IPS-20b (cell line): ENCODE measurements at regions not wholly inside any gene's neighbourhood (a gene's known extent, or its start where the extent isn't known, plus 50 kb on each side); places are given as distances from the start of the nearest gene placed in this dataset.
"Not testable (repeated sequence)": the region's sequence is repeated elsewhere in the genome, so short reads cannot be mapped to it uniquely, and the experiment has no call there.

Experiments used
- H3K27ac ChIP-seq: one replicate; pipeline ENCODE4 v1.5.1; 2013; ENCODE audit warnings: low read length
- H3K27me3 ChIP-seq: 2 replicates; pipeline ENCODE4 v1.6.1; 2013; ENCODE audit warnings: mild to moderate bottlenecking, low read length, inconsistent platforms; ENCODE audit not compliant: insufficient read depth
- H3K36me3 ChIP-seq: 2 replicates; pipeline ENCODE4 v1.6.1; 2013; ENCODE audit warnings: low read depth, mild to moderate bottlenecking, inconsistent platforms, low read length, moderate library complexity; ENCODE audit not compliant: insufficient read depth
- H3K4me1 ChIP-seq: 2 replicates; pipeline ENCODE4 v1.6.1; 2013; ENCODE audit warnings: mild to moderate bottlenecking, control low read depth, inconsistent platforms, low read length, moderate library complexity; ENCODE audit not compliant: insufficient read depth
- H3K4me3 ChIP-seq: 2 replicates; pipeline ENCODE4 v1.5.1; 2013; ENCODE audit warnings: mild to moderate bottlenecking, low read length, inconsistent platforms
- H3K9ac ChIP-seq: 2 replicates; pipeline ENCODE4 v1.6.1; 2013; ENCODE audit warnings: low read depth, mild to moderate bottlenecking, inconsistent platforms, low read length, moderate library complexity
- H3K9me3 ChIP-seq: 2 replicates; pipeline ENCODE4 v1.6.1; 2013; ENCODE audit warnings: mild to moderate bottlenecking, low read depth, low read length, inconsistent platforms; ENCODE audit not compliant: insufficient read depth

- not testable (repeated sequence) for H3K27ac ChIP-seq, H3K9me3 ChIP-seq, H3K4me1 ChIP-seq, H3K36me3 ChIP-seq, H3K9ac ChIP-seq, H3K4me3 ChIP-seq, H3K27me3 ChIP-seq
Observed at GRCh38 chr18:71294201-71294600, 1005.4 kb downstream of the SOCS6 start.

DNA sequence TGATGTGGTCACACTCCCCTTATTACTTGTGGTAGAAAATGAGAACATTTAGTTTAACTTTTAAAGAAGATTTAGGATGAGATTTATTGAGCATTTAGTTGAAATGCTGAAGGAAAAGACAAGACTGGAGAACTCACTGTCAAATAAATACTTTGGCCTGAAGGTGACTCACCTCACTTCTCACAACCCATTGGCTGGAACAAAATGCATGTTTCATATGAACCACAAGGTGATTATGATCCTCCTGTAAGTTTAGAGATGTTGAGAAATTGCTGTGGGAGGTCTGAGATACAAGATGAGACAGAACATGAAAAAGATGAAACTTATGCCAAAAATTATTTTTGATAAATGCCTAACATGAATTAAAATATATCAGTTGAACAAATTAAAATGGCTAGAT, 1004.5 kb downstream of the SOCS6 start:
- H3K9me3 ChIP-seq: no peaks in the 10 kb centered on the region
- H3K36me3 ChIP-seq: no peaks in the 10 kb centered on the region
- H3K4me1 ChIP-seq: no peaks in the 10 kb centered on the region
- H3K9ac ChIP-seq: no peak overlapping the region
- no peak overlapping the region for H3K27ac ChIP-seq
- no peak overlapping the region for H3K4me3 ChIP-seq
- H3K27me3 ChIP-seq: peaks cover 6% of the 10 kb centered on the region; the same call in 1 of the 2 replicates

DNA sequence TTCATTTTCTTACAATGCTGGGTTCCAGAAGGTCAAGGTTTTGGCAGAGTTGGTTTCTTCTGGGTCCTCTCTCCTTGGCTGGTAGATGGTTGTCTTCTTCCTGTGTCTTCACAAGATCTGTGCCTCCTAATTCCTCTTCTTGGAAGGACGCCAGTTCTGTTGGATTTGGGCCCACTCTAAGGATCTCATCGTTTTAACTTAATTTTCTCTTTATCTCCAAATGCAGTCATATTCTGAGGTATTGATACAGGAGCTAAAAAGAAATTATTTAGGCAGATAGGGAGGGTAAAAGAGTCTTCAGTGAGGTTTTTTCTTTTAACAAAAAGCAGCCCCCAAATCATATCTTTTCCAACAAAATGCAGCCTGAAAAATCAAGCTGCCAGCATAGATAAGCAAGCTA, 998.4 kb downstream of the SOCS6 start:
- peaks cover 8% of the 10 kb centered on the region for H3K4me1 ChIP-seq
- H3K27me3 ChIP-seq: no peaks in the 10 kb centered on the region
- no peaks in the 10 kb centered on the region for H3K9me3 ChIP-seq
- H3K9ac ChIP-seq: no peak overlapping the region
- no peaks in the 10 kb centered on the region for H3K36me3 ChIP-seq
- H3K27ac ChIP-seq: no peak overlapping the region
- H3K4me3 ChIP-seq: no peak overlapping the region

DNA sequence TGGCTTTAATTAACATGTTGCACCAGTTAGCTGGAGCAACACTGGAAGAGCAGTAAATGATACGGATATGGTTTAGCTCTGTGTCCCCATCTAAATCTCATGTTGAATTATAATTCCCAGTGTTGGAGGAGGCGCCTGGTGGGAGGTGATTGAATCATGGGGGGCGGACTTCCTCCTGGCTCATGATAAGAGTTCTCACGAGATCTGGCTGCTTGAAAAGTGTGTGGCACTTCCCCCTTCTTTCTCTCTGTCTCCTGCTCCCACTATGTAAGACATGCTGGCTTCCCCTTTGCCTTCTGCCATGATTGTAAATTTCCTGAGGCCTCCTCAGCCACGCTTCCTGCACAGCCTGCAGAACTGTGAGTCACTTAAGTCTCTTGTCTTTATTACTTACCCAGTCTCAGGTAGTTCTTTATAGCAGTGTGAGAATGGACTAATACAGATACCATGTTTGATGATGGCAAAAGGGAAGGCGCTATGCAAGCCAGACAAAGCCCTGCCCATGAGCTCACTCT, 963.6 kb downstream of the SOCS6 start:
- H3K27me3 ChIP-seq: no peaks in the 10 kb centered on the region
- H3K36me3 ChIP-seq: no peaks in the 10 kb centered on the region
- H3K9me3 ChIP-seq: no peaks in the 10 kb centered on the region
- H3K27ac ChIP-seq: no peak overlapping the region
- no peak overlapping the region for H3K4me3 ChIP-seq
- H3K9ac ChIP-seq: no peak overlapping the region
- H3K4me1 ChIP-seq: no peaks in the 10 kb centered on the region

GRCh38 chr18:71250191-71250590, 961.3 kb downstream of the SOCS6 start:
- Histone ChIP-seq H3K9ac (no peak overlapping the region), H3K4me1 (no peaks in the 10 kb centered on the region), H3K27ac (no peak overlapping the region), H3K9me3 (no peaks in the 10 kb centered on the region), H3K4me3 (no peak overlapping the region), H3K36me3 (no peaks in the 10 kb centered on the region), H3K27me3 (no peaks in the 10 kb centered on the region)

DNA sequence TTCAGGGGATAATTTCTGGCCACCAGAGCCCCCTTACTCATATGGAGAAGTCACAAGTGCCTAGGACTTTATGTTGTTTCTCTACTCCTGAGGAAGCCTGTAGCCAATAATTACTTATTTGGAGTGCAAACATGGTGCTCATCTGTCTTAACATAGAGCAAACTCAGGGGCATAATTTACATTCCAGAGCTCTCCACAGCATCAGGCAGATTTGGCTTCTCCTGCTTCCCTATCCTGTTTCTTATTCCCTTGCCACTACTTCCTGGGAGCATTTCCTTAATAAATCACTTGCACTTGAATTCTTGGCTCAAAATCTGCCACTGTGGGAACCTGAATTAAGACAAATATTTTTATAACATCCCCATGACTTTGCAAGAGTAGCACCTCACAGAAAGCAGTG, 960.9 kb downstream of the SOCS6 start:
- no peak overlapping the region for H3K9ac ChIP-seq
- H3K27me3 ChIP-seq: no peaks in the 10 kb centered on the region
- no peaks in the 10 kb centered on the region for H3K4me1 ChIP-seq
- no peaks in the 10 kb centered on the region for H3K9me3 ChIP-seq
- H3K36me3 ChIP-seq: no peaks in the 10 kb centered on the region
- H3K27ac ChIP-seq: no peak overlapping the region
- H3K4me3 ChIP-seq: no peak overlapping the region

- no peaks in the 10 kb centered on the region for H3K36me3 ChIP-seq
- H3K9me3 ChIP-seq: no peaks in the 10 kb centered on the region
Observed at GRCh38 chr18:71242981-71243380, 954.1 kb downstream of the SOCS6 start.

GRCh38 chr18:71238974-71239624, 950.3 kb downstream of the SOCS6 start:
- H3K27ac ChIP-seq: no peak overlapping the region
- no peak overlapping the region for H3K4me3 ChIP-seq
- H3K9ac ChIP-seq: no peak overlapping the region
- no peaks in the 10 kb centered on the region for H3K27me3 ChIP-seq
- no peaks in the 10 kb centered on the region; the same call in 1 of the 2 replicates for H3K4me1 ChIP-seq
- H3K9me3 ChIP-seq: no peaks in the 10 kb centered on the region
- no peaks in the 10 kb centered on the region for H3K36me3 ChIP-seq

More at GRCh38 chr18:71242981-71243380, 954.1 kb downstream of the SOCS6 start:
- Histone ChIP-seq H3K27me3 (no peaks in the 10 kb centered on the region), H3K4me3 (no peak overlapping the region), H3K4me1 (no peaks in the 10 kb centered on the region; the same call in 1 of the 2 replicates), H3K27ac (no peak overlapping the region), H3K9ac (no peak overlapping the region)

- H3K9me3 ChIP-seq: no peaks in the 10 kb centered on the region
- no peak overlapping the region for H3K9ac ChIP-seq
- H3K4me1 ChIP-seq: no peaks in the 10 kb centered on the region
- H3K36me3 ChIP-seq: no peaks in the 10 kb centered on the region
- H3K4me3 ChIP-seq: no peak overlapping the region
- no peak overlapping the region for H3K27ac ChIP-seq
- no peaks in the 10 kb centered on the region for H3K27me3 ChIP-seq
Observed at GRCh38 chr18:71237641-71238040, 948.8 kb downstream of the SOCS6 start.

DNA sequence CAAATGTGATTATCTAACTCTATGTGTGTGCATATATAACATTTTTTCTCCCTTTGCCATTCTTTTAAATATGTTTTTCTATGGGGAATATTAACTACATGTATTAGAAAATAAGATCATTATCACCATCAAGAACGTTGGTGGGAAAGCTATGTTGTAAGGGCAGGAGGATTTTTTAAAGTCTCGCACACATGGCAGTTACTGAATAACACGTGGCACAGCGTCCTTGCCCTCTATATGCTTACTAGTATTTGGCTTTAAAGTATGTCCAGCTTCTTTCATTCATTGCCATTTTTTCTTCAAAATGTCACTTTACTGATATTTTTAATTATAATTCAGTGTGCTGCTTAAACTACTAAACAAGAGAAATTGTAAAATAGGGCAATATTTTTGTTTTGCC, 944.3 kb downstream of the SOCS6 start:
- no peak overlapping the region for H3K4me3 ChIP-seq
- no peaks in the 10 kb centered on the region for H3K9me3 ChIP-seq
- H3K4me1 ChIP-seq: no peaks in the 10 kb centered on the region
- H3K27ac ChIP-seq: no peak overlapping the region
- H3K27me3 ChIP-seq: no peaks in the 10 kb centered on the region
- H3K9ac ChIP-seq: no peak overlapping the region
- H3K36me3 ChIP-seq: no peaks in the 10 kb centered on the region

DNA sequence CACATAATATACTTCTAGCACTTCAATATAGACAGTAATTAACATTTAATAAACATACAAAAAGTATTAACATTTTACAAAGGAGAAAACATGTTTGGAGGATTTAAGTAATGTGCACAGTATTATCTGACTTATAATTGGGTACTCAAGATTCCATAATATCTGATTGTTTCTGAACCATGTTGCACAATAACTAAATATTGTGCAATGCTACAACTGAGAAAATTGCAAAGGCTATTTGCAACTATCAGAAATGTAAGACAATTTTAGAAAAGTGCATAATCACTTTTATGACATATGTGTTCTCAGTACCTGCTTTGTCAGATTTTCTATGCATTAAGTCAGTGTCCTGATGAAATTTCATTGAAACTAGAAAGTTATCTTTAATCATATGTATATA, 934.6 kb downstream of the SOCS6 start:
- Histone ChIP-seq H3K4me1 (no peaks in the 10 kb centered on the region), H3K4me3 (no peak overlapping the region), H3K36me3 (no peaks in the 10 kb centered on the region), H3K9ac (no peak overlapping the region), H3K27ac (no peak overlapping the region), H3K9me3 (peaks cover 14% of the 10 kb centered on the region), H3K27me3 (no peaks in the 10 kb centered on the region)

GRCh38 chr18:71221405-71221804, 932.6 kb downstream of the SOCS6 start:
- H3K27me3 ChIP-seq: no peaks in the 10 kb centered on the region
- H3K36me3 ChIP-seq: no peaks in the 10 kb centered on the region
- no peaks in the 10 kb centered on the region for H3K4me1 ChIP-seq
- no peak overlapping the region for H3K9ac ChIP-seq
- no peak overlapping the region for H3K27ac ChIP-seq
- H3K4me3 ChIP-seq: no peak overlapping the region
- H3K9me3 ChIP-seq: peaks cover 22% of the 10 kb centered on the region
